CD4-positive, alpha-beta memory T cell (primary cell): ENCODE measurements at regions not wholly inside any gene's neighbourhood (a gene's known extent, or its start where the extent isn't known, plus 50 kb on each side); places are given as distances from the start of the nearest gene placed in this dataset.

Source experiments
- CTCF ChIA-PET: fragments of 350-600 bp; sonication (Branson Sonifier 250); formaldehyde crosslinking; loops from one replicate; lab custom pipeline; 2021; ENCODE audit warnings: inconsistent platforms; ENCODE audit not compliant: partially characterized antibody; lab: Charles Lee
- POLR2A ChIA-PET: fragments of 350-600 bp; sonication (Branson Sonifier 250); formaldehyde crosslinking; loops from one replicate; lab custom pipeline; 2021; ENCODE audit not compliant: partially characterized antibody; lab: Charles Lee
- DNase-seq, 5 donors: peaks; one replicate each; pipeline versions ENCODE4 v3.0.0 to v3.0.0-alpha.2; 2020 to 2022; ENCODE audit warnings: mixed read lengths in 1 of 5
- H3K27ac ChIP-seq: one replicate; pipeline ENCODE4 v1.7.0; 2013; ENCODE audit warnings: low read depth, low read length
- H3K27me3 ChIP-seq: 2 replicates; pipeline ENCODE4 v1.7.0; 2013; ENCODE audit warnings: mild to moderate bottlenecking, low read length, moderate library complexity; ENCODE audit not compliant: insufficient read depth
- H3K36me3 ChIP-seq: 2 replicates; pipeline ENCODE4 v1.7.0; 2013; ENCODE audit warnings: mild to moderate bottlenecking, low read length, moderate library complexity; ENCODE audit not compliant: insufficient read depth
- H3K4me1 ChIP-seq: 2 replicates; pipeline ENCODE4 v1.7.0; 2013; ENCODE audit warnings: mild to moderate bottlenecking, low read length, moderate library complexity; ENCODE audit not compliant: insufficient read depth
- H3K4me3 ChIP-seq, 2 donors: one replicate each; pipeline ENCODE4 v1.7.0; 2013; ENCODE audit warnings: low read length in 2 of 2, mild to moderate bottlenecking in 1 of 2
- H3K9me3 ChIP-seq, 2 donors: one replicate each; pipeline ENCODE4 v1.7.0; 2013; ENCODE audit warnings: low read length in 2 of 2, control low read depth in 1 of 2; ENCODE audit not compliant: control insufficient read depth in 1 of 2
- H3K27ac Mint-ChIP-seq, 7 donors: one replicate each; pipeline ENCODE4 v1.8.0; 2020 to 2021; ENCODE audit warnings: mixed read lengths in 7 of 7, mild to moderate bottlenecking in 6 of 7, inconsistent platforms in 3 of 7, moderate library complexity in 3 of 7
- H3K27me3 Mint-ChIP-seq, 2 donors: one replicate each; pipeline ENCODE4 v1.8.0; 2020 to 2021; ENCODE audit warnings: mixed read lengths in 2 of 2
- H3K36me3 Mint-ChIP-seq, 2 donors: one replicate each; pipeline ENCODE4 v1.8.0; 2020 to 2021; ENCODE audit warnings: mixed read lengths in 2 of 2, inconsistent platforms in 1 of 2, mild to moderate bottlenecking in 1 of 2
- H3K4me1 Mint-ChIP-seq, 4 donors: one replicate each; pipeline ENCODE4 v1.8.0; 2020 to 2021; ENCODE audit warnings: mixed read lengths in 4 of 4, mild to moderate bottlenecking in 1 of 4
- H3K4me3 Mint-ChIP-seq, 8 donors: one replicate each; pipeline ENCODE4 v1.8.0; 2020 to 2021; ENCODE audit warnings: mixed read lengths in 8 of 8, mild to moderate bottlenecking in 7 of 8, moderate library complexity in 6 of 8, inconsistent platforms in 3 of 8
- H3K9me3 Mint-ChIP-seq, 8 donors: one replicate each; pipeline ENCODE4 v1.8.0; 2020 to 2021; ENCODE audit warnings: mixed read lengths in 8 of 8, mild to moderate bottlenecking in 5 of 8, inconsistent platforms in 3 of 8, moderate library complexity in 1 of 8
- intact Hi-C: fragments of 100-400 bp; cut with micrococcal nuclease; formaldehyde crosslinking; loops from one replicate; pipeline ENCODE4 v1.15.1; 2023

DNA sequence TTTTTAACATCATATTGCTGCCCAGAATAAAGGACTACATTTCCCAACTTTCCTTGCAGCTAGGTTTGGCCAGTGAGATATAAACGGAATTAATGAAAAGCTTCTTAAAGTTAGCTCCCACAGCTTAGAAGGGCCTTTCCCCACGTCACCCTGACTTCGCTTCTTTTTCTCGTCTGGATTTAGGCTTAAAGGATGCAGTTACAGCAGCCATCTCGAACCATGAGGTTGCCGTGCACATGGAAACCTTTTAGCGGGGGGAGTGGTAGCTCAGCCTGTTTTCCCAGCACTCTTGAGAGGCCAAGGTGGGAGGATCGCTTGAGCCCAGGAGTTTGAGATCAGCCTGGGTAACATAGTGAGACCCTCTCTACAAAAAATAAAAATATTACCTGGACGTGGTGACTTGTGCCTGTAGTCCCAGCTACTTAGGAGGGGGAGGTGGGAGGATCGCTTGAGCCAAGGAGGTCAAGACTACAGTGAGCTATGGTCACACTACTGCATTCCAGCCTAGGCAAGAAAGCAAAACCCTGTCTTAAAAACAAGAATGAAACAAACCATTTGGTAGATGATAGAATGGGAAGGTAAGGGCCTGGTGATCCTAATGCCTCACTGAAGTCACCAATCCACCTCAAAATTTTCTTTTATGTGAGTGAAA is 64.3 kb upstream of the C1GALT1 start:
- Mint-ChIP-seq H3K36me3 (no peaks in the 10 kb centered on the region), H3K27ac (no peak overlapping the region), H3K4me3 (no peak overlapping the region), H3K4me1 (peaks cover 0 to 2% (median 0%) of the 10 kb centered on the region in 4 donors), H3K9me3 (no peaks in the 10 kb centered on the region), H3K27me3 (peaks cover 2% of the 10 kb centered on the region in 2 donors)
- Histone ChIP-seq H3K9me3 (no peaks in the 10 kb centered on the region), H3K27me3 (no peaks in the 10 kb centered on the region), H3K4me3 (no peak overlapping the region), H3K4me1 (no peaks in the 10 kb centered on the region), H3K27ac (no peak overlapping the region), H3K36me3 (no peaks in the 10 kb centered on the region)
- ChIA-PET POLR2A (no interaction called here), CTCF (interaction anchor here (1.1 kb wide), 2 partner anchors 9 to 15 kb away, joined by 3 to 4 read pairs; no protein-coding TSS in a partner anchor)
- intact Hi-C loops: no loop called here
- DNase-seq: no peak

DNA sequence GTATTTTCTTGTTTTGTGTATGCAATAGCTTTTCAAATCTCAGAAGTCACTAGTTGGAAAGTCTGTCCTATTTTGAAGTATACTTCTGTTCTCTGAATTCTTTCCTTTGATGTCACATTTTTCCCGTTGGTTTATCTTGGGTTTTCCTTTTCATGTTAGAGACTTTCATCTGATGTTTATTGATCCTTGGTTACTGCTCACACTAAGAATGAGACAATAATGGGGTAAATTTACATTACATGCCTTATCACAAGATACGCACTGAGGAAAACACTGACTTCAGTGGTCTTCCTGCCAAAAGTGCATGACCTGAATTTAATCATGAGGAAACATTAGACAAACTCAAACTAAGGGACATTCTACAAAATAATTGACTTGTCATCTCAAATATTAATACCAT is 63.5 kb upstream of the C1GALT1 start:
- H3K4me1 Mint-ChIP-seq: peaks cover 0 to 2% (median 0%) of the 10 kb centered on the region in 4 donors
- no peak for DNase-seq
- Histone ChIP-seq H3K27me3 (no peaks in the 10 kb centered on the region), H3K4me3 (no peak overlapping the region), H3K9me3 (no peaks in the 10 kb centered on the region), H3K4me1 (no peaks in the 10 kb centered on the region), H3K27ac (no peak overlapping the region), H3K36me3 (no peaks in the 10 kb centered on the region)
- no peaks in the 10 kb centered on the region for H3K36me3 Mint-ChIP-seq
- intact Hi-C loops: no loop called here
- ChIA-PET CTCF (no interaction called here), POLR2A (no interaction called here)
- no peaks in the 10 kb centered on the region for H3K9me3 Mint-ChIP-seq
- H3K4me3 Mint-ChIP-seq: no peak overlapping the region
- H3K27ac Mint-ChIP-seq: no peak overlapping the region
- peaks cover 1 to 3% of the 10 kb centered on the region in 2 donors for H3K27me3 Mint-ChIP-seq

GRCh38 chr7:7119729-7120128 is 62.6 kb upstream of the C1GALT1 start:
- CTCF ChIA-PET: interaction anchor here (1.5 kb wide), 1 partner anchor 10 kb away, joined by 6 read pairs; no protein-coding TSS in a partner anchor
- peaks cover 1 to 2% of the 10 kb centered on the region in 2 donors for H3K27me3 Mint-ChIP-seq
- no peak overlapping the region for H3K4me3 Mint-ChIP-seq
- H3K4me1 Mint-ChIP-seq: peaks cover 0 to 1% (median 0%) of the 10 kb centered on the region in 4 donors
- intact Hi-C loops: no loop called here
- no peak for DNase-seq
- Histone ChIP-seq H3K4me1 (no peaks in the 10 kb centered on the region), H3K9me3 (no peaks in the 10 kb centered on the region), H3K27me3 (no peaks in the 10 kb centered on the region), H3K27ac (no peak overlapping the region), H3K4me3 (no peak overlapping the region), H3K36me3 (no peaks in the 10 kb centered on the region)
- peaks cover 0 to 5% of the 10 kb centered on the region in 2 donors for H3K36me3 Mint-ChIP-seq
- H3K9me3 Mint-ChIP-seq: no peaks in the 10 kb centered on the region
- H3K27ac Mint-ChIP-seq: no peak overlapping the region
- POLR2A ChIA-PET: no interaction called here

- peaks cover 0 to 5% of the 10 kb centered on the region in 2 donors for H3K36me3 Mint-ChIP-seq
- H3K9me3 Mint-ChIP-seq: no peaks in the 10 kb centered on the region
- ChIA-PET POLR2A (no interaction called here), CTCF (interaction anchor here (1.2 kb wide), 1 partner anchor 19 kb away, joined by 3 read pairs; no protein-coding TSS in a partner anchor)
- H3K4me3 ChIP-seq: no peak overlapping the region
- peaks cover 1% of the 10 kb centered on the region in 2 donors for H3K27me3 Mint-ChIP-seq
- no peak overlapping the region for H3K4me3 Mint-ChIP-seq
- no peaks in the 10 kb centered on the region for H3K4me1 ChIP-seq
- intact Hi-C loops: no loop called here
- H3K36me3 ChIP-seq: no peaks in the 10 kb centered on the region
- no peak overlapping the region for H3K27ac ChIP-seq
- H3K9me3 ChIP-seq: no peaks in the 10 kb centered on the region
- no peaks in the 10 kb centered on the region for H3K4me1 Mint-ChIP-seq
- no peaks in the 10 kb centered on the region for H3K27me3 ChIP-seq
- no peak for DNase-seq
- H3K27ac Mint-ChIP-seq: no peak overlapping the region
These were observed 60.3 kb upstream of the C1GALT1 start for GRCh38 chr7:7122033-7122478.

- no peaks in the 10 kb centered on the region for H3K27me3 ChIP-seq
- intact Hi-C loops: no loop called here
- POLR2A ChIA-PET: no interaction called here
- no peaks in the 10 kb centered on the region for H3K4me1 Mint-ChIP-seq
- no peak overlapping the region for H3K4me3 Mint-ChIP-seq
- no peaks in the 10 kb centered on the region for H3K9me3 Mint-ChIP-seq
- H3K36me3 ChIP-seq: no peaks in the 10 kb centered on the region
- DNase-seq: no peak
- no peaks in the 10 kb centered on the region for H3K9me3 ChIP-seq
- H3K4me3 ChIP-seq: no peak overlapping the region
- CTCF ChIA-PET: no interaction called here
- peaks cover 1% of the 10 kb centered on the region in 2 donors for H3K27me3 Mint-ChIP-seq
- H3K36me3 Mint-ChIP-seq: peaks cover 0 to 5% of the 10 kb centered on the region in 2 donors
- no peaks in the 10 kb centered on the region for H3K4me1 ChIP-seq
- H3K27ac Mint-ChIP-seq: no peak overlapping the region
- H3K27ac ChIP-seq: no peak overlapping the region
These were observed 59.6 kb upstream of the C1GALT1 start for GRCh38 chr7:7122701-7123281.

- intact Hi-C loops: no loop called here
- peaks cover 1% of the 10 kb centered on the region in 2 donors for H3K27me3 Mint-ChIP-seq
- peaks cover 0 to under 1% (median 0%) of the 10 kb centered on the region in 4 donors for H3K4me1 Mint-ChIP-seq
These were observed 56.4 kb upstream of the C1GALT1 start for GRCh38 chr7:7125963-7126362.

DNA sequence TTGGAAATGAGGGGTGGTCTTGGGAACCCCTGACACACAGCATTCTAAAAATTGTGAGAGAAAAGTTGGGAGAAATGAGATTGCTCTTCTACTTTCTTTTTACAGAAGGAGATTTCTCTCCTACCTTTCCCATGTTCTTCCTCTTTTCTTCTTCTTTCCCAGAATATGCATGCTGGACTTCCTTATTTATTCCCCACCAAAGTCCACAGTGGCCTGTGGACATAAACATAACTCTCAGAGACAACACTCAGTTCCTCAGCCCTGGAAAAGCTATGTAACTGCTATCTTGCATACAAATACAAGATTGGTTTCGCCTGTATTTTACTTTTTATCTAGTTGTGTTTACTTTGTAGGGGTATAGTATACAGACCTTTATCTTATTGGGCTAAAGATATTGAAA is 54.6 kb upstream of the C1GALT1 start:
- CTCF ChIA-PET: interaction anchor here (1.0 kb wide), 1 partner anchor 10 kb away, joined by 3 read pairs; no protein-coding TSS in a partner anchor
- POLR2A ChIA-PET: no interaction called here
- H3K27ac ChIP-seq: no peak overlapping the region

More at GRCh38 chr7:7125963-7126362, 56.4 kb upstream of the C1GALT1 start:
- ChIA-PET POLR2A (no interaction called here), CTCF (no interaction called here)
- Mint-ChIP-seq H3K36me3 (peaks cover 0 to 5% of the 10 kb centered on the region in 2 donors), H3K27ac (no peak overlapping the region), H3K4me3 (no peak overlapping the region), H3K9me3 (no peaks in the 10 kb centered on the region)
- Histone ChIP-seq H3K9me3 (no peaks in the 10 kb centered on the region), H3K4me3 (no peak overlapping the region), H3K36me3 (no peaks in the 10 kb centered on the region), H3K27me3 (no peaks in the 10 kb centered on the region), H3K4me1 (no peaks in the 10 kb centered on the region), H3K27ac (no peak overlapping the region)
- DNase-seq: no peak

More for the DNA sequence above, 54.6 kb upstream of the C1GALT1 start:
- H3K4me1 Mint-ChIP-seq: peaks cover 0 to 5% (median 3%) of the 10 kb centered on the region in 4 donors
- no peak overlapping the region for H3K4me3 Mint-ChIP-seq
- peaks cover 1% of the 10 kb centered on the region in 2 donors for H3K27me3 Mint-ChIP-seq
- Histone ChIP-seq H3K27me3 (no peaks in the 10 kb centered on the region), H3K9me3 (no peaks in the 10 kb centered on the region), H3K4me1 (no peaks in the 10 kb centered on the region), H3K36me3 (no peaks in the 10 kb centered on the region), H3K4me3 (no peak overlapping the region)
- no peak for DNase-seq
- H3K9me3 Mint-ChIP-seq: no peaks in the 10 kb centered on the region
- intact Hi-C loops: no loop called here
- H3K27ac Mint-ChIP-seq: no peak overlapping the region
- peaks cover 0 to 5% of the 10 kb centered on the region in 2 donors for H3K36me3 Mint-ChIP-seq
